Stomach (tissue), 8 donors: ENCODE measurements at regions not wholly inside any gene's neighbourhood (a gene's known extent, or its start where the extent isn't known, plus 50 kb on each side); places are given as distances from the start of the nearest gene placed in this dataset.
A peak's percentile ranks its signal among the peaks of the same experiment; 100 is the strongest.

ENCODE experiments used
- DNase-seq, 2 donors: peaks; one replicate each; pipeline versions ENCODE4 v3.0.0 to v3.0.0-alpha.2; 2013 to 2019
- H3K27ac ChIP-seq, 5 donors: fragments of 200-600 bp in 4 of 5; sonication (generic) in 4 of 5; one replicate each; pipeline ENCODE4 v1.5.1; 2013 to 2019; ENCODE audit warnings: mild to moderate bottlenecking in 1 of 5, moderate library complexity in 1 of 5
- H3K27me3 ChIP-seq, 3 donors: fragments of 200-600 bp; sonication (generic); one replicate each; pipeline ENCODE4 v1.5.1; 2017 to 2019; ENCODE audit warnings: mixed run types in 1 of 3
- H3K36me3 ChIP-seq, 4 donors: fragments of 200-600 bp; sonication (generic); 1 replicate in 3 of 4; 2 replicates in 1 of 4; pipeline ENCODE4 v1.5.1; 2016 to 2019
- H3K4me1 ChIP-seq, 4 donors: fragments of 200-600 bp; sonication (generic); one replicate each; pipeline ENCODE4 v1.5.1; 2016 to 2019
- H3K4me3 ChIP-seq, 4 donors: fragments of 200-600 bp; sonication (generic) in 3 of 4; one replicate each; pipeline ENCODE4 v1.5.1; 2016 to 2019; ENCODE audit warnings: mild to moderate bottlenecking in 1 of 4
- H3K9me3 ChIP-seq, 4 donors: fragments of 200-600 bp; sonication (generic); one replicate each; pipeline ENCODE4 v1.5.1; 2016 to 2019
- EP300 ChIP-seq: sonication (generic); formaldehyde crosslinking; IDR thresholded peaks from one replicate; pipeline ENCODE4 v1.6.1; 2017; ENCODE audit warnings: antibody characterized with exemption
- POLR2A ChIP-seq, 4 donors: fragments of 450-650 bp; IDR thresholded peaks; one replicate each; pipeline ENCODE4 v1.6.1; 2016; ENCODE audit warnings: antibody characterized with exemption in 4 of 4, control low read depth in 2 of 4, mild to moderate bottlenecking in 1 of 4, moderate library complexity in 1 of 4
- POLR2AphosphoS5 ChIP-seq, 3 donors: sonication (generic); formaldehyde crosslinking; IDR thresholded peaks; one replicate each; pipeline ENCODE4 v1.6.1; 2016; ENCODE audit warnings: antibody characterized with exemption in 3 of 3
- WGBS, 5 donors: extraction: QIAGEN DNeasy Blood & Tissue Kit in 3 of 5; methylation state at CpG; one replicate each; pipeline versions ENCODE4 v1.1.5 to v1.1.7; 2013 to 2018; 5-methylcytosine and 5-hydroxymethylcytosine counted together
- intact Hi-C: fragments of 100-400 bp; cut with DNase I; formaldehyde crosslinking; loops from one replicate; pipeline ENCODE4 v1.15.1; 2023; ENCODE audit warnings: low total_unique reads
- TF ChIP-seq, protein P1 (sequence below), 7 experiments: fragments of 450-650 bp in 4 of 7; fragments of 200-600 bp in 3 of 7; sonication (generic) in 3 of 7; IDR thresholded peaks; one replicate each; pipeline ENCODE4 v1.5.1; 2016 to 2019; ENCODE audit warnings: antibody characterized with exemption in 7 of 7, control low read depth in 2 of 7, mild to moderate bottlenecking in 1 of 7
- donor health status: healthy with polysubstance abuse.
- donor health status: Bipolar disorder and iron deficiency.
- donor health status: healthy.

DNA sequence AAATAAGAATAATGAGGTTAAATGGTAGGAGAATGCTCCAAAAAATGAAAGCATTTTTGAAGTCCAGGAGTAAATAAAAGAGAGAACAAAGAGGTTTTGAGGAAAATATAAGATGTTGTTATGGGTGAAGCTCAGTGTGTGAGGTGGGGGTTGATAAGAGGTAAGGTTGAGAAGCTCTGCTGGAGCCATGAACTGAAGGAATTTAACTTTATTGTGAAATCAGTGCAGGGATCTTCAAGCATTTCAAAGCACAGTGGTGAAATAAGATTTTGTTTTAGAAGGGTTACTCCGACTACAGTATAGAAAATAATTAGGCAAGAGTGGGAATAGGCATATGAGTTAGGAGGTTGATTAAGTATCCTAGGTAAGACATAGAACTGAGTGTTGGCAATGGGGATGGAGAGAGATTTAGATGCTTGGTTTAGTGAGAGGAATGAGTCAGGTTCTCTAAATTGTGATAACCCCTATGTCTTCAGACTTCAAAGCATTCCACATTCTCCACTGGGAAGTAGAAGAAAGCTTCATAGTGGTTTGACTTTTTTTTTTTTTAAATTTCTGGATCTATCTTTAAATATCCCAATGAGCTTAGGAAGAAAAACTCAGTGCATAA lies 403.2 kb downstream of the AASDHPPT start:
- H3K36me3 ChIP-seq = no peaks in the 10 kb centered on the region
- H3K9me3 ChIP-seq = no peaks in the 10 kb centered on the region
- DNase-seq = no peak
- WGBS, 5 donors = 86 to 96% (median 86%) methylated on average over 1 of the region's 1 CpG
- no peak overlapping the region for H3K4me3 ChIP-seq
- H3K27ac ChIP-seq = no peak overlapping the region
- H3K27me3 ChIP-seq = no peaks in the 10 kb centered on the region
- H3K4me1 ChIP-seq = no peaks in the 10 kb centered on the region
- TF ChIP-seq POLR2AphosphoS5 (IDR thresholded peaks at IDR 0.05) (no peak), POLR2A (IDR thresholded peaks at IDR 0.05) (no peak), EP300 (no peak)
- TF ChIP-seq, protein P1, sequence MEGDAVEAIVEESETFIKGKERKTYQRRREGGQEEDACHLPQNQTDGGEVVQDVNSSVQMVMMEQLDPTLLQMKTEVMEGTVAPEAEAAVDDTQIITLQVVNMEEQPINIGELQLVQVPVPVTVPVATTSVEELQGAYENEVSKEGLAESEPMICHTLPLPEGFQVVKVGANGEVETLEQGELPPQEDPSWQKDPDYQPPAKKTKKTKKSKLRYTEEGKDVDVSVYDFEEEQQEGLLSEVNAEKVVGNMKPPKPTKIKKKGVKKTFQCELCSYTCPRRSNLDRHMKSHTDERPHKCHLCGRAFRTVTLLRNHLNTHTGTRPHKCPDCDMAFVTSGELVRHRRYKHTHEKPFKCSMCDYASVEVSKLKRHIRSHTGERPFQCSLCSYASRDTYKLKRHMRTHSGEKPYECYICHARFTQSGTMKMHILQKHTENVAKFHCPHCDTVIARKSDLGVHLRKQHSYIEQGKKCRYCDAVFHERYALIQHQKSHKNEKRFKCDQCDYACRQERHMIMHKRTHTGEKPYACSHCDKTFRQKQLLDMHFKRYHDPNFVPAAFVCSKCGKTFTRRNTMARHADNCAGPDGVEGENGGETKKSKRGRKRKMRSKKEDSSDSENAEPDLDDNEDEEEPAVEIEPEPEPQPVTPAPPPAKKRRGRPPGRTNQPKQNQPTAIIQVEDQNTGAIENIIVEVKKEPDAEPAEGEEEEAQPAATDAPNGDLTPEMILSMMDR (IDR thresholded peaks at IDR 0.05) = no peak
- intact Hi-C loops = no loop called here

DNA sequence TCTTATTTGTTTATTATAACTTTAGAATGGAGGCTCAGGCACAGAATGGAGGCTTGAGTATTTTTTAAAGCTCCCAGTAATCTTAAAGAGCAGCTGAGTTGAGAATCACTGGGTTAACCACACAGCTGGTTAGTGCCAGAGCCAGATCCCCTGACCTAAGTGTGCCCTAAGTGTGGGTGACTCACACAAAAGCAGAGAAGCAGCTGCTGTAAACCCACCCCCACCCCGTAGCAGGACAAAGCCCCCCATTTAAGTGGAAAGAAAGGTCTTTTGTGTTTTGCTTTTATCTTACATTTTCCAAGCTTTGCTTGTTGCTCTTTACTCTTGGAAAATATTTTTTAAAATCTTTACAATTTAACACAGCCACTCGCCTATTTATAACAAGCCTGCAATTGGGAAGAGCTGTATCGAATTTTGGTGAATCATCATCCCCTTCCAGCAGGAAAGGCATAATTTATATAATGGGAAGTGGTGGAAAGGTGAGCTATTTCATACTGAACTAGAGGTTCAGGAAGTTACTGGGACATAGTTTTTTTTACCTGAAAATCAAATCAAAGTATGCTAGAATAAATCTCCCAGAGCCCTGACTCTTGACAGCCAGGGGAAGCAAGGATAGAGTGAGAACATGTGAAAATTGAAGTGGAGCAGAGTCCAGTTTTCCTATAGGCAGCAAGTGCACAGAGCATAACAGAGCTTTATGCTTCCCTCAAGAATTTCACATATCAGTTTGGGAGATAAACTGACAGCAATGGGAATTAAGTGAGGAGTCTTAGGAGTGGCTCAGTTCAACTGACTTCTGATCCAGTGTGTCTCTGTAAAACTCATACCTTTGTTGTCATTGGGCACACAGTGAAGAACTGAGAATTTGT lies 405.7 kb downstream of the AASDHPPT start:
- DNase-seq = peak in 1 of 2 donors; percentile 62

DNA sequence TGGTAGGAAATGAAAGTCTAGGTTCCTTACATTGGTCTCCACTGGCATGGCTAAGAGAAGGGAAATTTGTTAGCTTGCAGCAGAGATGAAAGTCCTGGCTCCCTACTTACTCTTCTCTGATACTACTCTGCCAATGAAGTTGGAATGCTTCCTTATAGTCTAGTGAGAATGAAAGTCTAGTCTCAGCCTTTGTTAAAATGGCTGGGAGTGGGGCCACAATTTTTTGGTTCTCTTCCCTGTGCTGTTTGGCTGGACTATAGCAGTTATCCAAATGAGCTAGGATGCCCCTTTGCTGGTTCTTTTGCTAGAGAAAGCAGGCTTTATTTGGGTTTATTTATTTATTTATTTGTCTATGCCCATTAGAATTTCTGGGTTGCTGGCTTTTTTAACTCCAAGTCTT lies 414.3 kb downstream of the AASDHPPT start:
- Histone ChIP-seq H3K36me3 (no peaks in the 10 kb centered on the region), H3K4me1 (peaks cover 0 to 8% (median 0%) of the 10 kb centered on the region in 4 donors), H3K9me3 (no peaks in the 10 kb centered on the region), H3K4me3 (no peak overlapping the region), H3K27ac (no peak overlapping the region), H3K27me3 (no peaks in the 10 kb centered on the region)
- no peak for DNase-seq
- intact Hi-C loops = no loop called here
- TF ChIP-seq EP300 (no peak), POLR2A (IDR thresholded peaks at IDR 0.05) (no peak), POLR2AphosphoS5 (IDR thresholded peaks at IDR 0.05) (no peak)
- TF ChIP-seq, protein P1 (IDR thresholded peaks at IDR 0.05) = no peak

More for the DNA sequence above, 405.7 kb downstream of the AASDHPPT start:
- Histone ChIP-seq H3K4me1 (no peaks in the 10 kb centered on the region), H3K27ac (no peak overlapping the region), H3K9me3 (no peaks in the 10 kb centered on the region), H3K36me3 (no peaks in the 10 kb centered on the region), H3K27me3 (no peaks in the 10 kb centered on the region), H3K4me3 (no peak overlapping the region)
- intact Hi-C loops = no loop called here
- 17 to 33% (median 22%) methylated on average over 3 of the region's 3 CpGs for WGBS, 5 donors
- TF ChIP-seq POLR2AphosphoS5 (IDR thresholded peaks at IDR 0.05) = no peak

DNA sequence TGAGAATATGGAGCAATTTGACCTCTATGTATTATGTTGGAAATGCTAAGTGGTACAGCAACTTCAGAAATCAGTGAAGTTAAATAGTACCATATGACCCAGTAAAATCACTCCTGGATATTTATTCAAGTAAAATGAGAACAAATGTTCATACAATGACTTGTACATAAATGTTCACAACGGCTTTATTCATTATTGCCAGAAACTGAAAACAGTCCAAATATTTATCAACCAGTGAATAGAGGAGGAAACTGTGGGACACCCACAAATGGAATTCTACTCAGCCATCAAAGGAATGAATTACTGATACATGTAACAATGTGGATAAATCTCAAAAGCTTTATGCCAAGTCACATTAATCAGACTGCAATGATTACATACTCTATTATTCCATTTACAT lies 416.3 kb downstream of the AASDHPPT start:
- H3K36me3 ChIP-seq = no peaks in the 10 kb centered on the region
- no peak overlapping the region for H3K4me3 ChIP-seq
- no peak for TF ChIP-seq POLR2A (IDR thresholded peaks at IDR 0.05)
- TF ChIP-seq POLR2AphosphoS5 (IDR thresholded peaks at IDR 0.05) = peak in 1 of 3 donors; percentile 27
- WGBS, 5 donors = 18 to 38% (median 24%) methylated on average over 1 of the region's 1 CpG
- H3K27me3 ChIP-seq = no peaks in the 10 kb centered on the region
- H3K27ac ChIP-seq = no peak overlapping the region
- intact Hi-C loops = no loop called here
- peak in 1 of 2 donors; percentile 46 for DNase-seq
- no peaks in the 10 kb centered on the region for H3K9me3 ChIP-seq
- peaks cover 0 to 8% (median 0%) of the 10 kb centered on the region in 4 donors for H3K4me1 ChIP-seq

DNA sequence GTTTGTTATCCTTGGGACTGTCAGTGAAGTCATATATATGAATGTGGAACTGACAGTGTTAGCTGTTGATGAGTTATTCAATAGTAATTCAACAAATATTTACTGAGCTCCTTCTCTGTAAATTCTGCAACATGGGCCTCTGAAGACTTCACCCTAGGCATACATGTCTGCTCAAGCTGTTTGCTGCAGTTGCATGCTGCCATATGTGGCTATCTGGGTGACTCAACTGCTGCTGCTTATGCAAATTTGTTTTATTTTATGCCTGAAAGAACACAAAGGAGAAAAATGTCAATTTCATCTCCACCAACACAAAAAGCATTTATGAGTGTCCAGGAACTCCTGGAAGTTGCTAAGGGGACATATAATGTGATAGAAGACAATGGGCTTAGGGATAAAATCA lies 417.6 kb downstream of the AASDHPPT start:
- Histone ChIP-seq H3K36me3 (no peaks in the 10 kb centered on the region), H3K27me3 (no peaks in the 10 kb centered on the region), H3K4me3 (no peak overlapping the region), H3K9me3 (no peaks in the 10 kb centered on the region), H3K4me1 (peaks cover 0 to 8% (median 0%) of the 10 kb centered on the region in 4 donors), H3K27ac (no peak overlapping the region)
- intact Hi-C loops = no loop called here
- DNase-seq = peak in 1 of 2 donors; percentile 6
- TF ChIP-seq EP300 (no peak), POLR2A (IDR thresholded peaks at IDR 0.05) (no peak), POLR2AphosphoS5 (IDR thresholded peaks at IDR 0.05) (no peak)
- TF ChIP-seq, protein P1 (IDR thresholded peaks at IDR 0.05) = no peak
